Spinal cord (tissue), 9 donors: ENCODE measurements at regions not wholly inside any gene's neighbourhood (a gene's known extent, or its start where the extent isn't known, plus 50 kb on each side); places are given as distances from the start of the nearest gene placed in this dataset.
A peak's percentile ranks its signal among the peaks of the same experiment; 100 is the strongest.

Experiments used
- DNase-seq, 6 donors: peaks; one replicate each; pipeline versions ENCODE4 v3.0.0 to v3.0.0-alpha.2; 2013 to 2015; ENCODE audit warnings: low spot score in 6 of 6, low read depth in 4 of 6
- H3K27ac ChIP-seq: one replicate; pipeline ENCODE4 v1.5.1; 2013; ENCODE audit warnings: low read depth, low read length, control low read depth
- H3K27me3 ChIP-seq: one replicate; pipeline ENCODE4 v1.6.1; 2013; ENCODE audit warnings: low read length; ENCODE audit not compliant: control insufficient read depth, insufficient read depth
- H3K36me3 ChIP-seq: one replicate; pipeline ENCODE4 v1.6.1; 2013; ENCODE audit warnings: low read length; ENCODE audit not compliant: control insufficient read depth, insufficient read depth
- H3K4me1 ChIP-seq: one replicate; pipeline ENCODE4 v1.6.1; 2013; ENCODE audit warnings: low read length; ENCODE audit not compliant: control insufficient read depth, insufficient read depth
- H3K4me3 ChIP-seq: one replicate; pipeline ENCODE4 v1.5.1; 2013; ENCODE audit warnings: low read depth, low read length, control low read depth
- H3K9me3 ChIP-seq: one replicate; pipeline ENCODE4 v1.6.1; 2013; ENCODE audit warnings: low read length; ENCODE audit not compliant: control insufficient read depth, insufficient read depth
- WGBS: methylation state at CpG from one replicate; pipeline ENCODE4 v1.1.5; 2013; ENCODE audit warnings: missing lambda C conversion rate; ENCODE audit not compliant: insufficient coverage; 5-methylcytosine and 5-hydroxymethylcytosine counted together
- donor health status: healthy.

- Histone ChIP-seq H3K36me3 (no peaks in the 10 kb centered on the region), H3K27me3 (no peaks in the 10 kb centered on the region), H3K4me3 (no peak overlapping the region), H3K4me1 (no peaks in the 10 kb centered on the region), H3K9me3 (peaks cover 2% of the 10 kb centered on the region), H3K27ac (no peak overlapping the region)
- no peak for DNase-seq
- 88% methylated on average over 3 of the region's 3 CpGs for WGBS
Measured at GRCh38 chr10:89937494-89937893, 236.1 kb downstream of the KIF20B start.

GRCh38 chr10:89940076-89940475 is 238.7 kb downstream of the KIF20B start:
- H3K27me3 ChIP-seq, result no peaks in the 10 kb centered on the region
- 100% methylated on average over 1 of the region's 1 CpG for WGBS

GRCh38 chr10:89942217-89942616 is 240.8 kb downstream of the KIF20B start:
- Histone ChIP-seq H3K9me3 (peaks cover under 1% of the 10 kb centered on the region), H3K4me3 (no peak overlapping the region), H3K4me1 (no peaks in the 10 kb centered on the region), H3K27me3 (no peaks in the 10 kb centered on the region), H3K27ac (no peak overlapping the region), H3K36me3 (no peaks in the 10 kb centered on the region)
- DNase-seq, result no peak
- 100% methylated on average over 1 of the region's 1 CpG for WGBS

More at GRCh38 chr10:89940076-89940475, 238.7 kb downstream of the KIF20B start:
- Histone ChIP-seq H3K4me1 (no peaks in the 10 kb centered on the region), H3K4me3 (no peak overlapping the region), H3K27ac (no peak overlapping the region), H3K36me3 (no peaks in the 10 kb centered on the region), H3K9me3 (peaks cover 2% of the 10 kb centered on the region)
- DNase-seq, result no peak

- no peak for DNase-seq
- no CpG with 5 or more reads among the region's 1 CpG for WGBS
- Histone ChIP-seq H3K4me1 (no peaks in the 10 kb centered on the region), H3K36me3 (no peaks in the 10 kb centered on the region), H3K4me3 (no peak overlapping the region), H3K9me3 (no peaks in the 10 kb centered on the region), H3K27ac (no peak overlapping the region), H3K27me3 (no peaks in the 10 kb centered on the region)
Measured at GRCh38 chr10:89944138-89944537, 242.7 kb downstream of the KIF20B start.

- Histone ChIP-seq H3K4me3 (no peak overlapping the region), H3K9me3 (no peaks in the 10 kb centered on the region), H3K27me3 (no peaks in the 10 kb centered on the region), H3K27ac (no peak overlapping the region), H3K4me1 (no peaks in the 10 kb centered on the region), H3K36me3 (no peaks in the 10 kb centered on the region)
- no CpG with 5 or more reads among the region's 3 CpGs for WGBS
- no peak for DNase-seq
Measured at GRCh38 chr10:89946106-89946505, 244.7 kb downstream of the KIF20B start.

- Histone ChIP-seq H3K27ac (no peak overlapping the region), H3K36me3 (no peaks in the 10 kb centered on the region), H3K4me1 (peaks cover 8% of the 10 kb centered on the region), H3K4me3 (no peak overlapping the region), H3K27me3 (no peaks in the 10 kb centered on the region), H3K9me3 (no peaks in the 10 kb centered on the region)
- DNase-seq, result peak in 1 of 6 donors; percentile 77
Measured at GRCh38 chr10:89949496-89949895, 248.1 kb downstream of the KIF20B start.

GRCh38 chr10:89952325-89952724 is 250.9 kb downstream of the KIF20B start:
- Histone ChIP-seq H3K27ac (no peak overlapping the region), H3K27me3 (no peaks in the 10 kb centered on the region), H3K9me3 (no peaks in the 10 kb centered on the region), H3K4me3 (no peak overlapping the region), H3K36me3 (no peaks in the 10 kb centered on the region), H3K4me1 (peaks cover 8% of the 10 kb centered on the region)
- 60% methylated on average over 1 of the region's 1 CpG for WGBS
- no peak for DNase-seq

- no peaks in the 10 kb centered on the region for H3K27me3 ChIP-seq
- peak in 1 of 6 donors; percentile 95 for DNase-seq
- H3K9me3 ChIP-seq, result no peaks in the 10 kb centered on the region
- no peak overlapping the region for H3K27ac ChIP-seq
- H3K36me3 ChIP-seq, result no peaks in the 10 kb centered on the region
- no peak overlapping the region for H3K4me3 ChIP-seq
- peaks cover 8% of the 10 kb centered on the region for H3K4me1 ChIP-seq
Measured at GRCh38 chr10:89952751-89953150, 251.4 kb downstream of the KIF20B start.

- H3K27ac ChIP-seq, result no peak overlapping the region
- H3K9me3 ChIP-seq, result no peaks in the 10 kb centered on the region
- peak in 4 of 6 donors; percentile 20 to 74 (median 42) for DNase-seq
- H3K4me3 ChIP-seq, result no peak overlapping the region
- H3K4me1 ChIP-seq, result peaks cover 8% of the 10 kb centered on the region
- H3K27me3 ChIP-seq, result no peaks in the 10 kb centered on the region
- H3K36me3 ChIP-seq, result no peaks in the 10 kb centered on the region
- no CpG with 5 or more reads among the region's 3 CpGs for WGBS
Measured at GRCh38 chr10:89954061-89954460, 252.7 kb downstream of the KIF20B start.

- peaks cover 8% of the 10 kb centered on the region for H3K4me1 ChIP-seq
- H3K36me3 ChIP-seq, result no peaks in the 10 kb centered on the region
- H3K27ac ChIP-seq, result no peak overlapping the region
- DNase-seq, result peak in 1 of 6 donors; percentile 53
- no peaks in the 10 kb centered on the region for H3K9me3 ChIP-seq
- no peaks in the 10 kb centered on the region for H3K27me3 ChIP-seq
- no peak overlapping the region for H3K4me3 ChIP-seq
Measured at GRCh38 chr10:89954787-89955566, 253.6 kb downstream of the KIF20B start.
